ENCODE measurements at regions not wholly inside any gene's neighbourhood (a gene's known extent, or its start where the extent isn't known, plus 50 kb on each side); places are given as distances from the start of the nearest gene placed in this dataset.

- TF ChIP-seq POLR2AphosphoS5 (IDR thresholded peaks at IDR 0.05; ENCODE audit: control insufficient read depth, insufficient read depth, low read depth, low read length) (no peak), ETS1 (conservative IDR thresholded peaks at IDR 0.05; ENCODE audit: control insufficient read depth, low read depth, low read length) (no peak), SPI1 (IDR thresholded peaks at IDR 0.05; ENCODE audit: borderline replicate concordance, low read depth, low read length) (no peak), PTBP1 (IDR thresholded peaks at IDR 0.05; ENCODE audit: low read depth, low read length) (no peak), ZNF77 (CRISPR knock-in tag; IDR thresholded peaks at IDR 0.05) (no peak), EZH2 (IDR thresholded peaks at IDR 0.05; ENCODE audit: borderline replicate concordance, low read depth, low read length) (no peak), CTCF (IDR thresholded peaks at IDR 0.05 in 2 of 3, conservative IDR thresholded peaks at IDR 0.05 in 1 of 3; ENCODE audit: insufficient read depth in 2 of 3, low read depth in 1 of 3, low read length in 3 of 3) (no peak), SRSF1 (IDR thresholded peaks at IDR 0.05; ENCODE audit: low read depth, low read length) (no peak)
- TF ChIP-seq, protein P1, sequence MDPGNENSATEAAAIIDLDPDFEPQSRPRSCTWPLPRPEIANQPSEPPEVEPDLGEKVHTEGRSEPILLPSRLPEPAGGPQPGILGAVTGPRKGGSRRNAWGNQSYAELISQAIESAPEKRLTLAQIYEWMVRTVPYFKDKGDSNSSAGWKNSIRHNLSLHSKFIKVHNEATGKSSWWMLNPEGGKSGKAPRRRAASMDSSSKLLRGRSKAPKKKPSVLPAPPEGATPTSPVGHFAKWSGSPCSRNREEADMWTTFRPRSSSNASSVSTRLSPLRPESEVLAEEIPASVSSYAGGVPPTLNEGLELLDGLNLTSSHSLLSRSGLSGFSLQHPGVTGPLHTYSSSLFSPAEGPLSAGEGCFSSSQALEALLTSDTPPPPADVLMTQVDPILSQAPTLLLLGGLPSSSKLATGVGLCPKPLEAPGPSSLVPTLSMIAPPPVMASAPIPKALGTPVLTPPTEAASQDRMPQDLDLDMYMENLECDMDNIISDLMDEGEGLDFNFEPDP (CRISPR knock-in tag; IDR thresholded peaks at IDR 0.05) = no peak
Measured at GRCh38 chr2:2590141-2590540, 259.1 kb upstream of the MYT1L start.

Data from K562 (cell line).